ENCODE measurements at regions not wholly inside any gene's neighbourhood (a gene's known extent, or its start where the extent isn't known, plus 50 kb on each side); places are given as distances from the start of the nearest gene placed in this dataset.

DNA sequence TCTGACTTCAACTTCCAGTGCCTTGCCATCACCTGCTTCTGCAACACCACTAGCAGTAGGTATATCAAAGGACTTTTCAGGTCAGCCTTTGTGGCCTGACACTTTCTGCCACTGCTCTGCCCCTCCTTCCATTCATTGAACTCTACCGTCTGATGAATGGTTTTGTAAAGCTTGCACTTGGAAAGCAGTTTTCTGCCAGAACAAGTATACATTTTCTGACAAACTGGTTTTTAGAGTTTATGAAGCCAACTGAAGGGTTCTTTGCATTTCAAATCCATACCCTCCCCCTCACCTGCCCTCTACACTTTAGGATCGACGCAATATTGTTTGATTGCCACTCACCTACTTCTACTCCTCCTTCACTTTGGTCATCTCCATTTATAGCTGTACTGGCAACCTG, 603.1 kb downstream of the HACE1 start:
- Histone ChIP-seq H3K27me3 (ENCODE audit: control insufficient read depth in 2 of 2, insufficient read depth in 2 of 2, low read length in 2 of 2) (no peaks in the 10 kb centered on the region), H4K20me1 (replicated peaks; ENCODE audit: control insufficient read depth, insufficient read depth, low read length) (no peaks in the 10 kb centered on the region), H3K79me2 (ENCODE audit: control insufficient read depth, insufficient read depth, low read length) (no peaks in the 10 kb centered on the region), H3K9ac (ENCODE audit: insufficient read depth in 1 of 2, low read depth in 2 of 2, low read length in 2 of 2) (no peak overlapping the region), H3K4me1 (replicated peaks in 1 of 2; ENCODE audit: control insufficient read depth in 2 of 2, insufficient read depth in 2 of 2, low read length in 2 of 2) (no peaks in the 10 kb centered on the region), H3K4me2 (ENCODE audit: insufficient read depth, low read length) (no peak overlapping the region), H3K36me3 (ENCODE audit: control insufficient read depth, insufficient read depth, low read length) (no peaks in the 10 kb centered on the region), H2AFZ (ENCODE audit: low read depth, low read length) (no peak overlapping the region), H3K9me3 (replicated peaks; ENCODE audit: control insufficient read depth, insufficient read depth, low read depth, low read length) (no peaks in the 10 kb centered on the region), H3K9me1 (ENCODE audit: control insufficient read depth, insufficient read depth, low read length) (no peaks in the 10 kb centered on the region), H3K27ac (ENCODE audit: extremely low read depth, low read depth, low read length) (no peak overlapping the region), H3K4me3 (no peak overlapping the region)
- no peak for TF ChIP-seq MAFK (IDR thresholded peaks at IDR 0.05; ENCODE audit: low read length)
- no peak for TF ChIP-seq MXI1 (IDR thresholded peaks at IDR 0.05; ENCODE audit: low read depth, low read length)
- no peak for TF ChIP-seq POU5F1 (IDR thresholded peaks at IDR 0.05; ENCODE audit: borderline replicate concordance, low read depth, low read length, partially characterized antibody)
- TF ChIP-seq BRCA1 (IDR thresholded peaks at IDR 0.05), result no peak
- no peak for TF ChIP-seq BRCA1 (CRISPR knock-in tag; IDR thresholded peaks at IDR 0.05)
- no peak for TF ChIP-seq ADNP (tag; IDR thresholded peaks at IDR 0.05)
- no peak for TF ChIP-seq ELF2 (CRISPR knock-in tag; IDR thresholded peaks at IDR 0.05)
- no peak for TF ChIP-seq DACH1 (IDR thresholded peaks at IDR 0.05; ENCODE audit: partially characterized antibody)
- no peak for TF ChIP-seq PTTG1 (tag; IDR thresholded peaks at IDR 0.05; ENCODE audit: low read depth)
- no peak for TF ChIP-seq SETDB1 (IDR thresholded peaks at IDR 0.05; ENCODE audit: low read length)
- TF ChIP-seq PHF8 (IDR thresholded peaks at IDR 0.05; ENCODE audit: borderline replicate concordance, low read length), result no peak
- TF ChIP-seq ZNF695 (CRISPR knock-in tag; IDR thresholded peaks at IDR 0.05), result no peak
- no peak for TF ChIP-seq FOS (IDR thresholded peaks at IDR 0.05; ENCODE audit: extremely low read depth, insufficient read length)
- TF ChIP-seq, protein P1, sequence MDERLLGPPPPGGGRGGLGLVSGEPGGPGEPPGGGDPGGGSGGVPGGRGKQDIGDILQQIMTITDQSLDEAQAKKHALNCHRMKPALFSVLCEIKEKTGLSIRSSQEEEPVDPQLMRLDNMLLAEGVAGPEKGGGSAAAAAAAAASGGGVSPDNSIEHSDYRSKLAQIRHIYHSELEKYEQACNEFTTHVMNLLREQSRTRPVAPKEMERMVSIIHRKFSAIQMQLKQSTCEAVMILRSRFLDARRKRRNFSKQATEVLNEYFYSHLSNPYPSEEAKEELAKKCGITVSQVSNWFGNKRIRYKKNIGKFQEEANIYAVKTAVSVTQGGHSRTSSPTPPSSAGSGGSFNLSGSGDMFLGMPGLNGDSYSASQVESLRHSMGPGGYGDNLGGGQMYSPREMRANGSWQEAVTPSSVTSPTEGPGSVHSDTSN (CRISPR knock-in tag; IDR thresholded peaks at IDR 0.05; ENCODE audit: low read depth), result no peak
- TF ChIP-seq, protein P1 (tag; conservative IDR thresholded peaks at IDR 0.05; ENCODE audit: low read depth), result no peak
- TF ChIP-seq FOXJ3 (CRISPR knock-in tag; IDR thresholded peaks at IDR 0.05), result no peak
- TF ChIP-seq ZNF224 (CRISPR knock-in tag; IDR thresholded peaks at IDR 0.05), result no peak
- TF ChIP-seq NFE2 (IDR thresholded peaks at IDR 0.05; ENCODE audit: low read depth), result no peak
- TF ChIP-seq MTA2 (IDR thresholded peaks at IDR 0.05; ENCODE audit: low read depth), result no peak
- ATAC-seq, result no peak
- intact Hi-C loops (cut with micrococcal nuclease), result no loop called here
- 0% methylated on average over 3 of the region's 3 CpGs for WGBS (ENCODE audit: insufficient coverage, low coverage, missing lambda C conversion rate)
- no peak for DNase-seq (ENCODE audit: extremely low read depth in 1 of 4, low spot score in 3 of 4)
- no TSS peak for BruUV-seq (replicated peaks)
- ChIA-PET POLR2A (no interaction called here), CTCF (ENCODE audit: low intra/inter-chr PET ratio) (no interaction called here)
- in situ Hi-C loops (cut with MboI), result no loop called here
- FAIRE-seq, result no peak
